ENCODE measurements at regions not wholly inside any gene's neighbourhood (a gene's known extent, or its start where the extent isn't known, plus 50 kb on each side); places are given as distances from the start of the nearest gene placed in this dataset.

DNA sequence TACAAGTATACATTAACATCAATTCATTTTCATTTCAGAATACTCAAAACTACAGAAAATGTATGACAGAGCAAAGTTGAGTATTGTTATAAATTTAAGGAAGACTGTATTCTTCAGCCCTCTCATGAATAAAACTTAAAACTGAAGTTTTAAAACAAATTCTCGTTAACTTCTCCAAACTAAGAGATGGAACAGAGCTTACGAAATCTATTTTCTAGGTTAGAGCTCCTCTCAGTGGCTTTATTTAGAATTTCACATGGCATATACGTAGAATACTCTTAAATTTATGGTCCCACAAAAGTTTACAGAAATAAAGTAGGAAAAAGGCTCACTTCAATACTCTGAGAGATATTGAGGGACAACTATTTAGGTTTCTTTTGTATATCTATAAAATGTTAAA, 612.1 kb downstream of the KCNJ3 start:
- CTCF ChIA-PET (ENCODE audit: low intra/inter-chr PET ratio), result interaction anchor here (0.6 to 0.9 kb wide), 2 partner anchors 858 to 993 kb away, joined by 3 read pairs; no protein-coding TSS in a partner anchor
- POLR2A ChIA-PET, result no interaction called here
- no peaks in the 10 kb centered on the region for H3K36me3 ChIP-seq (ENCODE audit: control insufficient read depth, insufficient read depth, low read length)
- no peak overlapping the region for H3K9ac ChIP-seq (ENCODE audit: insufficient read depth in 1 of 2, low read depth in 2 of 2, low read length in 2 of 2)
- BruUV-seq (replicated peaks), result no TSS peak
- H3K4me1 ChIP-seq (replicated peaks in 1 of 2; ENCODE audit: control insufficient read depth in 2 of 2, insufficient read depth in 2 of 2, low read length in 2 of 2), result no peaks in the 10 kb centered on the region
- intact Hi-C loops (cut with micrococcal nuclease), result no loop called here
- H3K9me3 ChIP-seq (replicated peaks; ENCODE audit: control insufficient read depth, insufficient read depth, low read depth, low read length), result no peaks in the 10 kb centered on the region
- no peak overlapping the region for H2AFZ ChIP-seq (ENCODE audit: low read depth, low read length)
- H3K79me2 ChIP-seq (ENCODE audit: control insufficient read depth, insufficient read depth, low read length), result no peaks in the 10 kb centered on the region
- in situ Hi-C loops (cut with MboI), result no loop called here
- H3K27ac ChIP-seq (ENCODE audit: extremely low read depth, low read depth, low read length), result no peak overlapping the region
- ATAC-seq (0 out of 3 replicates have a peak, but pooled peaks have one; percentile 61), FAIRE-seq (no peak), DNase-seq (ENCODE audit: extremely low read depth in 1 of 4, low spot score in 3 of 4) (peak in 2 of 4 experiments; percentile 9 to 29)
- H4K20me1 ChIP-seq (replicated peaks; ENCODE audit: control insufficient read depth, insufficient read depth, low read length), result no peaks in the 10 kb centered on the region
- H3K4me2 ChIP-seq (ENCODE audit: insufficient read depth, low read length), result no peak overlapping the region
- no peak overlapping the region for H3K4me3 ChIP-seq
- 0% methylated on average over 3 of the region's 3 CpGs for WGBS (ENCODE audit: insufficient coverage, low coverage, missing lambda C conversion rate)
- H3K27me3 ChIP-seq (ENCODE audit: control insufficient read depth in 2 of 2, insufficient read depth in 2 of 2, low read length in 2 of 2), result no peaks in the 10 kb centered on the region
- no peaks in the 10 kb centered on the region for H3K9me1 ChIP-seq (ENCODE audit: control insufficient read depth, insufficient read depth, low read length)
- no peak for TF ChIP-seq EP400 (IDR thresholded peaks at IDR 0.05)
- TF ChIP-seq, protein P1, sequence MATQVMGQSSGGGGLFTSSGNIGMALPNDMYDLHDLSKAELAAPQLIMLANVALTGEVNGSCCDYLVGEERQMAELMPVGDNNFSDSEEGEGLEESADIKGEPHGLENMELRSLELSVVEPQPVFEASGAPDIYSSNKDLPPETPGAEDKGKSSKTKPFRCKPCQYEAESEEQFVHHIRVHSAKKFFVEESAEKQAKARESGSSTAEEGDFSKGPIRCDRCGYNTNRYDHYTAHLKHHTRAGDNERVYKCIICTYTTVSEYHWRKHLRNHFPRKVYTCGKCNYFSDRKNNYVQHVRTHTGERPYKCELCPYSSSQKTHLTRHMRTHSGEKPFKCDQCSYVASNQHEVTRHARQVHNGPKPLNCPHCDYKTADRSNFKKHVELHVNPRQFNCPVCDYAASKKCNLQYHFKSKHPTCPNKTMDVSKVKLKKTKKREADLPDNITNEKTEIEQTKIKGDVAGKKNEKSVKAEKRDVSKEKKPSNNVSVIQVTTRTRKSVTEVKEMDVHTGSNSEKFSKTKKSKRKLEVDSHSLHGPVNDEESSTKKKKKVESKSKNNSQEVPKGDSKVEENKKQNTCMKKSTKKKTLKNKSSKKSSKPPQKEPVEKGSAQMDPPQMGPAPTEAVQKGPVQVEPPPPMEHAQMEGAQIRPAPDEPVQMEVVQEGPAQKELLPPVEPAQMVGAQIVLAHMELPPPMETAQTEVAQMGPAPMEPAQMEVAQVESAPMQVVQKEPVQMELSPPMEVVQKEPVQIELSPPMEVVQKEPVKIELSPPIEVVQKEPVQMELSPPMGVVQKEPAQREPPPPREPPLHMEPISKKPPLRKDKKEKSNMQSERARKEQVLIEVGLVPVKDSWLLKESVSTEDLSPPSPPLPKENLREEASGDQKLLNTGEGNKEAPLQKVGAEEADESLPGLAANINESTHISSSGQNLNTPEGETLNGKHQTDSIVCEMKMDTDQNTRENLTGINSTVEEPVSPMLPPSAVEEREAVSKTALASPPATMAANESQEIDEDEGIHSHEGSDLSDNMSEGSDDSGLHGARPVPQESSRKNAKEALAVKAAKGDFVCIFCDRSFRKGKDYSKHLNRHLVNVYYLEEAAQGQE (IDR thresholded peaks at IDR 0.05; ENCODE audit: borderline replicate concordance), result peak; percentile 34; the same call in 1 of the 2 replicates
- TF ChIP-seq, protein P1 (CRISPR knock-in tag; IDR thresholded peaks at IDR 0.05; ENCODE audit: low read depth), result no peak
- TF ChIP-seq NFE2 (IDR thresholded peaks at IDR 0.05; ENCODE audit: low read depth), result no peak
- TF ChIP-seq, protein P2, sequence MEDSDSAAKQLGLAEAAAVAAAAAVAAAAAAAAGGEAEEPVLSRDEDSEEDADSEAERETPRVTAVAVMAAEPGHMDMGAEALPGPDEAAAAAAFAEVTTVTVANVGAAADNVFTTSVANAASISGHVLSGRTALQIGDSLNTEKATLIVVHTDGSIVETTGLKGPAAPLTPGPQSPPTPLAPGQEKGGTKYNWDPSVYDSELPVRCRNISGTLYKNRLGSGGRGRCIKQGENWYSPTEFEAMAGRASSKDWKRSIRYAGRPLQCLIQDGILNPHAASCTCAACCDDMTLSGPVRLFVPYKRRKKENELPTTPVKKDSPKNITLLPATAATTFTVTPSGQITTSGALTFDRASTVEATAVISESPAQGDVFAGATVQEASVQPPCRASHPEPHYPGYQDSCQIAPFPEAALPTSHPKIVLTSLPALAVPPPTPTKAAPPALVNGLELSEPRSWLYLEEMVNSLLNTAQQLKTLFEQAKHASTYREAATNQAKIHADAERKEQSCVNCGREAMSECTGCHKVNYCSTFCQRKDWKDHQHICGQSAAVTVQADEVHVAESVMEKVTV (CRISPR knock-in tag; IDR thresholded peaks at IDR 0.05), result peak; percentile 47
- no peak for TF ChIP-seq RCOR1 (IDR thresholded peaks at IDR 0.05; ENCODE audit: borderline replicate concordance in 1 of 2, low read depth in 2 of 2, low read length in 2 of 2)
- TF ChIP-seq SMARCC2 (IDR thresholded peaks at IDR 0.05; ENCODE audit: low read depth), result no peak
- TF ChIP-seq RAD21 (CRISPR knock-in tag; conservative IDR thresholded peaks at IDR 0.05 in 1 of 2, IDR thresholded peaks at IDR 0.05 in 1 of 2), result peak; percentile 72 to 78
- TF ChIP-seq CEBPB (tag; IDR thresholded peaks at IDR 0.05), result no peak
- TF ChIP-seq, protein P3, sequence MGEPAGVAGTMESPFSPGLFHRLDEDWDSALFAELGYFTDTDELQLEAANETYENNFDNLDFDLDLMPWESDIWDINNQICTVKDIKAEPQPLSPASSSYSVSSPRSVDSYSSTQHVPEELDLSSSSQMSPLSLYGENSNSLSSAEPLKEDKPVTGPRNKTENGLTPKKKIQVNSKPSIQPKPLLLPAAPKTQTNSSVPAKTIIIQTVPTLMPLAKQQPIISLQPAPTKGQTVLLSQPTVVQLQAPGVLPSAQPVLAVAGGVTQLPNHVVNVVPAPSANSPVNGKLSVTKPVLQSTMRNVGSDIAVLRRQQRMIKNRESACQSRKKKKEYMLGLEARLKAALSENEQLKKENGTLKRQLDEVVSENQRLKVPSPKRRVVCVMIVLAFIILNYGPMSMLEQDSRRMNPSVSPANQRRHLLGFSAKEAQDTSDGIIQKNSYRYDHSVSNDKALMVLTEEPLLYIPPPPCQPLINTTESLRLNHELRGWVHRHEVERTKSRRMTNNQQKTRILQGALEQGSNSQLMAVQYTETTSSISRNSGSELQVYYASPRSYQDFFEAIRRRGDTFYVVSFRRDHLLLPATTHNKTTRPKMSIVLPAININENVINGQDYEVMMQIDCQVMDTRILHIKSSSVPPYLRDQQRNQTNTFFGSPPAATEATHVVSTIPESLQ (CRISPR knock-in tag; IDR thresholded peaks at IDR 0.05), result no peak
- no peak for TF ChIP-seq ZC3H4 (CRISPR knock-in tag; IDR thresholded peaks at IDR 0.05; ENCODE audit: borderline replicate concordance)

Measured in K562 (cell line).